NCI-H1417 (cell line): ENCODE measurements at regions not wholly inside any gene's neighbourhood (a gene's known extent, or its start where the extent isn't known, plus 50 kb on each side); places are given as distances from the start of the nearest gene placed in this dataset.

Source experiments
- DNase-seq, 3 experiments: peaks; one replicate each; lab custom pipeline; 2025; lab: John Stamatoyannopoulos, UW

DNA sequence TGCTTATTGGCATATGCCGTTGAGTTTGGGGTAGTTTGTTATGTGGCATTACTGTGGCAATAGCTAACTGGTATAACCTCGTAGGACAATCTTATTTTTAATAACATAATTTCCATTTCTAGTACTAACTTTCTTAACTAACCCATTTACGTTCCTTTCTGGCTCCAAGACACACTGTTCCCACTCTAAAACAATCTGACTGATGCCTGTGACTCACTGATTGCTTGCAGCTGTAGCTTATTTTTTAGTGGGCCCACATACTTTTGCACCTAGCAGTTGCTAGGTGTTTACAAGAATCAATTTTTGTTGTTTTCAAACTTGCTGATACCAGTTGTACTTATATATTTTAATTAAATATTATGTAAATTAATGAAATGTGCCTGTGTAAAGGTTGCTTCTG is 52.2 kb downstream of the FAT3 start:
- DNase-seq: no peak

DNA sequence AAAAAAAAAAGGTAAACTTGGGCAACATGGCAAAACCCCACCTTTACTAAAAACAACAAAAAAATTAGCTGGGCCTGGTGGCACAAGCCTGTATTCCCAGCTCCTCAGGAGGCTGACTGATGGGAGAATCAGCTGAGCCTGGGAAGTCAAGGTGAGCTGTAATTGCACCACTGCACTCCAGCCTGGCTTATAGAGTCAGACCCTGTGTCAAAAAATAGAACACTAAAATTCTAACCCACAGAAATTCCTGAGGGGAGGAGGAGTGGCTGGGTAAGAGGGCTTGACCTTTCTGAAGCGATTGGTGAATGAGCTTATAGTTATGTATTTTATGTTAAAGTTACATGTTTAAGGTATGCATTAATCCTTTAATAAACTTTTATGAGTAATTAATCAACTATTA is 53.3 kb downstream of the FAT3 start:
- DNase-seq: no peak

DNA sequence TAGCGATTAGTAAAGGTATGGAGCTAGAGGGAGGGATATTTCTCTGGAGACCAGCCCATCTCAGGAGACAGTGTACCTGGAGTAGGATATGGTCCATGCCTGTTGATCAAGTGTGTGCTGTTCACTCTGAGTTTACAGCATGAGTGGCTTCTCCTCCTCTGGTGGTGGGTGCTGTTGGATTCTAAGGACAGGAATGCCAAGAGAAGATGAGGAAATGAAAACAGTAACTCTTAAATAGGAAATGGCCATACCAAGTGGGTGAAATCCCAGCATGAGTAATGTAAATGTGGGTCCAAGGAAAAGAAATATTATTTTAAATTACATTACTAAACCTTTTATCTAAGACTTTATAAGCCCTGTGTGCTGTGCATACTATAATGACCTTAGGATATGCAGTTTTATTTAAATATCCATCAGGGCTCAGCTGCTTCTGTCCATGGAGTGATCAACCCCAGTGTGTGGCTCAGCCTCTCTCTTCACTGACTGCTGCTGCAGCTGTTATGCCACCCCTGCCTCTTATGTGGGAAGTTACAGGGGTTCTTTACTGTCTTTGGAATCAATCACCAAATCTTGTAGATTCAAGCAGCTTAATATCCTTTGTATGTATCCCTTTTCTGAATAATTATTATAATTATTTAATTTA is 54.3 kb downstream of the FAT3 start:
- DNase-seq: no peak

- no peak for DNase-seq
Measured at GRCh38 chr11:92284107-92284506, 59.5 kb downstream of the FAT3 start.

DNA sequence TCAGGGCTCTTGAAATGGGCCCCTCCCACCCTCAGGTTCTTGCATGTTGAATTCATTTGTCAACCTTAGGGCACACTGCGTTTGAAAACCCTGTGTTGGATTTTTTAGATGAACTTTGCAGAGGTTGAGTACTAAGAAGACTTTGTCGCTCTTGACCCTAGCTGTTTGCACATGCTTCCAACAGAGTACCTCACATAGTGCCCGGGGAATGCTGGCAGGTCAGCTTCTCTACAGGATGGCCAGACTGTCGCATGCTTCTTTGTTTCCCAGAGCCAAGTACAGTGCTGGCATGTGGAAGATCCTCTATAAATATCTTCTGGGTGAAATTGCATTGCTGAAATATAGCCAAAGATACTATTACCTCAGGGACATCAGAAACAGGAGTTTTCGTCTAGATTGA is 59.9 kb downstream of the FAT3 start:
- DNase-seq: no peak

GRCh38 chr11:92285776-92286175 is 61.2 kb downstream of the FAT3 start:
- no peak for DNase-seq

GRCh38 chr11:92286709-92287108 is 62.1 kb downstream of the FAT3 start:
- DNase-seq: no peak

- DNase-seq: no peak
Measured at GRCh38 chr11:92295175-92296137, 70.8 kb downstream of the FAT3 start.

GRCh38 chr11:92296138-92296515 is 71.5 kb downstream of the FAT3 start:
- no peak for DNase-seq

GRCh38 chr11:92297567-92298553 is 73.2 kb downstream of the FAT3 start:
- peak in 2 of 3 experiments; percentile 33 to 77 for DNase-seq

- DNase-seq: peak in 1 of 3 experiments; percentile 16
Measured at GRCh38 chr11:92300876-92301275, 76.3 kb downstream of the FAT3 start.

DNA sequence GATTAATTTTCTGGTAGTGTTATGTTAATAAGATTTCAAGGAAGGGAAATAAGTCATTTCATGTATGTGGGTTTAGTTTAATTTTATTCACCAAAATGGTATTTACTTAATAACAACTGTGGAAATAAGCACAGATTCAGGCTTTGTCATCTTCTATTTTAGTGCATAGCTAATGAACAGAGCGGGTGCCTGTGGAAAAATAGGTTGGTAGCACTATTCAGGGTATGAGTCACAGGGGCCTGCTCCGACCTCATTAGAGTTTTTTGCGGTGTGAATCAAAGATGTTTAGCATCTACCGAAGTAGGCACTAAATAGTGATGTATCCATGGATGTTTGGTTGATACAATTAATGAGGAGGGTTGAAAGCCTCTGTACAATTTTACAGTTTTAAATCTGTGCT is 78.2 kb downstream of the FAT3 start:
- DNase-seq: no peak

DNA sequence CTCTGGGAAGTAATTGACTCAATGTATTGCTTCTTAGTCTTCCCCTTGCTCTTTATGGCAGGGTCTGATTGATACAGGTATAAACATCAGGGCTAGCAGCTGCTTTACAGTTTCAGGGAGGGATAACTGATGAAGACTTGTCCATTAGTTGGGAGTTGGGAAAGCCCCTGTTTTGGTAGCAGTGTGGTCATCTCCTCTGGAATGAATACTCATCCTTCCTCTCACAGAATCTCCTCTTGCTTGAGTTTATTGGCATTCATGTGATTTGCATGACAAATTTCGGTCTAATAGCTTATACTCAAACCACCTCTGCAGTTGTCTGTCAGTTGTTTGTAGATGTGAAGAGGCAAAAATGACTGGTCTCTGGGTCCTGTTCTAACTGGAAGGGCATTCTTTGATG is 79.7 kb downstream of the FAT3 start:
- DNase-seq: no peak

DNA sequence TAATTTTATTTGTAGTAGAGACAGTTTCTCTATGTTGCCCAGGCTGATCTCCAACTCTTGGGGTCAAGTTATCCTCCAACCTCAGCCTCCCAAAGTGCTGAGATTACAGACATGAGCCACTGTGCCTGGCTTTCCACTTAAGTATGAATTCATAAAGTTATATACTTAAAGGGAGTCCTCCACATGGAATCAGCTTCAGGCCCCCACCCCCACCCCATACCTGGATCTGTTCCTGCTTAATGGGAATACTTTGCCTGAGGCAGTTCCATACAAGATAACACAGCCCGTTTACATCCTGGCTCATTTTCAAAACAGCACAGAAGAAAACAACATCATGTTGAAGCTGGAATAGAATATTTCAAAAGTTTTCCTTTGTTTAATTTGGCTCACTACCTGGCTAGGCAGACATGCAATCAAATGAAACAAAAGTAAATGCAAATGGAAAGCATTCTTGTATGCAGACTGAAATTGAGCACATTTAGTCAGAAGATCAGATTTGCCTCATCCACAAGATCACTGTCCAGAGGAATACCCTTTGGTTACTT is 82.4 kb downstream of the FAT3 start:
- peak in 1 of 3 experiments; percentile 36 for DNase-seq

DNA sequence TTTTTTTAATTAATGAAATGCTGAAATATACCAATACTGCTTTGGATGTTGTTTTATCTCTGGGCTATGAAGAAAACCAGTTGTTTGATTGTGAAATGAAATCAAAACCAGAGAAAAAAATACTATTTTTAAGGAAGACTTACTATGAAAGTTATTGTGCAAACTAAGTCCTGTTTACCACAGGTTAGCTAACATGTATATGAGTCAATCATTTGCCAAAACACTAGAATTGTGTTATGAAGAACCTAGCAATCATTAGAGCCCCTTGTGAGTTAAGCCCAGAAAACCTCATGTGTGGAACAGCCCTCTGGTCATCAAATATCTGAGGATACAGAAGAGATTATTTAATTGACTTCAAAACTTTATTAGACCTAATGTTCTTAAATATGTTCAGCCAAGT is 83.7 kb downstream of the FAT3 start:
- no peak for DNase-seq

GRCh38 chr11:92311616-92312449 is 87.2 kb downstream of the FAT3 start:
- no peak for DNase-seq

GRCh38 chr11:92313784-92314183 is 89.2 kb downstream of the FAT3 start:
- DNase-seq: no peak

DNA sequence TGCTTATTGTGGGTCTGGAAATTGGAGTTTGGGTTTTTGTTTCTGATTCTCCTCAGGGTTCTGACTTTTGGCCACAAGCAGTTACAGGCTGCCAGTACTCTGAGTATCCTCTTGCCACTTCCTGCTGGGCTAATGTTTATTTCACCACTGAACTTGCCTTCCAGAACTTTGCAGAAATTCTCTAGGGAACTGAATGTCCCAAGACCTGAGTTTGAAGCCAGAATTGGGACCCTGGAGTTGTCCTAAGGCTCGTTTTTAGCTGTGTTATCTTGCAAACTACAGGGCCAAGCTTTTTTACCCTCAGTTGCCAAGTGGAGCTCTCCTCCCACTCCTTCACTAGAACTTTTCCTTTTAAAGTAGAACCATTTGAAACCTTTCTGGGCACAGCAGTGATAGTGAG is 89.9 kb downstream of the FAT3 start:
- DNase-seq: no peak

DNA sequence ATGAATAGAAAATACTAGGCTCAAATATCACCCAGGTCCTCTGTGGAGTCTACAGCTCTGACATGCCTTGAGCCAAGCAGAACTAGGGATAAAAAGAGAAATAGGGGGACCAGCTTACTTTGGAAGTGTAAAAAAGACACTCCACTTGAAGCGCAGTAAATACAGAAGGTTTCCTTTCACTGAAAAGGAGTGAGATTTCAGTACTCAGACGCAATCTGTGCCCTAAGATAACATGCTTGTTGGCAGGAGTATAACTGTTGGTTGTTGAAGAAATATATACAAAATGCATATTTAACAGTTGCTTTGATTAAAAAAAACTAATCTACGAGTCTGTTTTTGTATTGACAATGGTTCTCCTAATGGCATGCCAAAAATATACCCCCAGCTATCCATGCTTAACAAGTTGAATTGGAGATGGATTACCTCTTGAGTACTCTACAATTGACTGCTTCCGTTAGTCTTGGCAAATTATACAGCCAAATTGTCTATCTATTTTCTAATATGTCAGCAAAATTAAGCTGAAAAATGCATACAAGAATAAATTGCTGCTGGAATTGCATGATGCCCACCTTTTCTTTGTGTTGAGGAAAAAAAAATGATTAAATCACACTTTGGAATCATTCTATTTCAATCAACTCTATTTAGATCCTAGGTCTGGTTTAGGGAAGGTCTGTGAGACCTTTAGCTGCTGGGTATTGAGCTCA is 91.6 kb downstream of the FAT3 start:
- DNase-seq: peak in 1 of 3 experiments; percentile 15

GRCh38 chr11:92317222-92317621 is 92.6 kb downstream of the FAT3 start:
- DNase-seq: no peak
